ENCODE measurements at regions not wholly inside any gene's neighbourhood (a gene's known extent, or its start where the extent isn't known, plus 50 kb on each side); places are given as distances from the start of the nearest gene placed in this dataset.
"Not testable (repeated sequence)": the region's sequence is repeated elsewhere in the genome, so short reads cannot be mapped to it uniquely, and the experiment has no call there.

- H3K4me1 Mint-ChIP-seq (ENCODE audit: low read depth), result no peaks in the 10 kb centered on the region
- H3K27ac Mint-ChIP-seq, result no peak overlapping the region
- H3K36me3 Mint-ChIP-seq (ENCODE audit: low read depth), result no peaks in the 10 kb centered on the region
- no peak for DNase-seq (ENCODE audit: low spot score)
- H3K4me3 Mint-ChIP-seq, result no peak overlapping the region
- no peaks in the 10 kb centered on the region for H3K9me3 Mint-ChIP-seq
- peaks cover 9% of the 10 kb centered on the region for H3K27me3 Mint-ChIP-seq (ENCODE audit: low read depth)
These were observed 165.5 kb downstream of the LACC1 start for GRCh38 chr13:44045180-44045562.

- H3K4me3 Mint-ChIP-seq, result no peak overlapping the region
- no peaks in the 10 kb centered on the region for H3K36me3 Mint-ChIP-seq (ENCODE audit: low read depth)
- DNase-seq (ENCODE audit: low spot score), result no peak
- H3K9me3 Mint-ChIP-seq, result no peaks in the 10 kb centered on the region
- no peak overlapping the region for H3K27ac Mint-ChIP-seq
- H3K27me3 Mint-ChIP-seq (ENCODE audit: low read depth), result peaks cover 9% of the 10 kb centered on the region
- no peaks in the 10 kb centered on the region for H3K4me1 Mint-ChIP-seq (ENCODE audit: low read depth)
These were observed 166.7 kb downstream of the LACC1 start for GRCh38 chr13:44046428-44046827.

- DNase-seq (ENCODE audit: low spot score), result no peak
- no peaks in the 10 kb centered on the region for H3K9me3 Mint-ChIP-seq
- no peak overlapping the region for H3K27ac Mint-ChIP-seq
- peaks cover 13% of the 10 kb centered on the region for H3K27me3 Mint-ChIP-seq (ENCODE audit: low read depth)
- H3K4me3 Mint-ChIP-seq, result no peak overlapping the region
- H3K4me1 Mint-ChIP-seq (ENCODE audit: low read depth), result no peaks in the 10 kb centered on the region
- no peaks in the 10 kb centered on the region for H3K36me3 Mint-ChIP-seq (ENCODE audit: low read depth)
These were observed 168.6 kb downstream of the LACC1 start for GRCh38 chr13:44048326-44048725.

- Mint-ChIP-seq H3K9me3 (no peaks in the 10 kb centered on the region), H3K27me3 (ENCODE audit: low read depth) (peaks cover 19% of the 10 kb centered on the region)
- DNase-seq (ENCODE audit: low spot score), result no peak
These were observed 169.6 kb downstream of the LACC1 start for GRCh38 chr13:44049081-44049945.

GRCh38 chr13:44050450-44051063 lies 170.9 kb downstream of the LACC1 start:
- no peak for DNase-seq (ENCODE audit: low spot score)
- Mint-ChIP-seq H3K4me3 (no peak overlapping the region), H3K9me3 (no peaks in the 10 kb centered on the region), H3K27ac (no peak overlapping the region), H3K36me3 (ENCODE audit: low read depth) (no peaks in the 10 kb centered on the region), H3K4me1 (ENCODE audit: low read depth) (no peaks in the 10 kb centered on the region), H3K27me3 (ENCODE audit: low read depth) (peaks cover 20% of the 10 kb centered on the region)

More at GRCh38 chr13:44049081-44049945, 169.6 kb downstream of the LACC1 start:
- H3K27ac Mint-ChIP-seq, result no peak overlapping the region
- H3K36me3 Mint-ChIP-seq (ENCODE audit: low read depth), result no peaks in the 10 kb centered on the region
- no peak overlapping the region for H3K4me3 Mint-ChIP-seq
- H3K4me1 Mint-ChIP-seq (ENCODE audit: low read depth), result no peaks in the 10 kb centered on the region

GRCh38 chr13:44051405-44051804 lies 171.7 kb downstream of the LACC1 start:
- Mint-ChIP-seq H3K9me3 (no peaks in the 10 kb centered on the region), H3K27me3 (ENCODE audit: low read depth) (peaks cover 23% of the 10 kb centered on the region), H3K36me3 (ENCODE audit: low read depth) (no peaks in the 10 kb centered on the region), H3K27ac (no peak overlapping the region), H3K4me3 (no peak overlapping the region), H3K4me1 (ENCODE audit: low read depth) (no peaks in the 10 kb centered on the region)
- DNase-seq (ENCODE audit: low spot score), result no peak

GRCh38 chr13:44051918-44052675 lies 172.4 kb downstream of the LACC1 start:
- no peak overlapping the region for H3K4me3 Mint-ChIP-seq
- no peaks in the 10 kb centered on the region for H3K4me1 Mint-ChIP-seq (ENCODE audit: low read depth)
- no peaks in the 10 kb centered on the region for H3K9me3 Mint-ChIP-seq
- DNase-seq (ENCODE audit: low spot score), result no peak
- H3K27me3 Mint-ChIP-seq (ENCODE audit: low read depth), result peaks cover 22% of the 10 kb centered on the region
- no peaks in the 10 kb centered on the region for H3K36me3 Mint-ChIP-seq (ENCODE audit: low read depth)
- no peak overlapping the region for H3K27ac Mint-ChIP-seq

- H3K9me3 Mint-ChIP-seq, result no peaks in the 10 kb centered on the region
- no peak overlapping the region for H3K27ac Mint-ChIP-seq
- no peak overlapping the region for H3K4me3 Mint-ChIP-seq
- peaks cover 20% of the 10 kb centered on the region for H3K27me3 Mint-ChIP-seq (ENCODE audit: low read depth)
- H3K36me3 Mint-ChIP-seq (ENCODE audit: low read depth), result no peaks in the 10 kb centered on the region
- no peak for DNase-seq (ENCODE audit: low spot score)
- H3K4me1 Mint-ChIP-seq (ENCODE audit: low read depth), result no peaks in the 10 kb centered on the region
These were observed 173.1 kb downstream of the LACC1 start for GRCh38 chr13:44052780-44053184.

GRCh38 chr13:44053208-44053607 lies 173.5 kb downstream of the LACC1 start:
- no peak overlapping the region for H3K27ac Mint-ChIP-seq
- DNase-seq (ENCODE audit: low spot score), result no peak
- H3K27me3 Mint-ChIP-seq (ENCODE audit: low read depth), result peaks cover 19% of the 10 kb centered on the region
- no peak overlapping the region for H3K4me3 Mint-ChIP-seq
- H3K36me3 Mint-ChIP-seq (ENCODE audit: low read depth), result no peaks in the 10 kb centered on the region
- no peaks in the 10 kb centered on the region for H3K9me3 Mint-ChIP-seq
- H3K4me1 Mint-ChIP-seq (ENCODE audit: low read depth), result no peaks in the 10 kb centered on the region

GRCh38 chr13:44054525-44054924 lies 174.8 kb downstream of the LACC1 start:
- no peak overlapping the region for H3K27ac Mint-ChIP-seq
- no peak overlapping the region for H3K4me3 Mint-ChIP-seq
- no peaks in the 10 kb centered on the region for H3K36me3 Mint-ChIP-seq (ENCODE audit: low read depth)
- no peak for DNase-seq (ENCODE audit: low spot score)
- peaks cover 19% of the 10 kb centered on the region for H3K27me3 Mint-ChIP-seq (ENCODE audit: low read depth)
- no peaks in the 10 kb centered on the region for H3K4me1 Mint-ChIP-seq (ENCODE audit: low read depth)
- H3K9me3 Mint-ChIP-seq, result no peaks in the 10 kb centered on the region

GRCh38 chr13:44055681-44056080 lies 176.0 kb downstream of the LACC1 start:
- H3K4me3 Mint-ChIP-seq; H3K27ac Mint-ChIP-seq; DNase-seq (ENCODE audit: low spot score); H3K36me3 Mint-ChIP-seq (ENCODE audit: low read depth); H3K9me3 Mint-ChIP-seq; H3K4me1 Mint-ChIP-seq (ENCODE audit: low read depth): not testable (repeated sequence)
- peaks cover 19% of the 10 kb centered on the region for H3K27me3 Mint-ChIP-seq (ENCODE audit: low read depth)

- H3K9me3 Mint-ChIP-seq, result no peaks in the 10 kb centered on the region
- H3K27ac Mint-ChIP-seq, result no peak overlapping the region
- H3K27me3 Mint-ChIP-seq (ENCODE audit: low read depth), result peaks cover 15% of the 10 kb centered on the region
- DNase-seq (ENCODE audit: low spot score), result no peak
- H3K36me3 Mint-ChIP-seq (ENCODE audit: low read depth), result no peaks in the 10 kb centered on the region
- no peaks in the 10 kb centered on the region for H3K4me1 Mint-ChIP-seq (ENCODE audit: low read depth)
- no peak overlapping the region for H3K4me3 Mint-ChIP-seq
These were observed 178.4 kb downstream of the LACC1 start for GRCh38 chr13:44058067-44058466.

- no peaks in the 10 kb centered on the region for H3K4me1 Mint-ChIP-seq (ENCODE audit: low read depth)
- no peak overlapping the region for H3K4me3 Mint-ChIP-seq
- H3K36me3 Mint-ChIP-seq (ENCODE audit: low read depth), result no peaks in the 10 kb centered on the region
- no peaks in the 10 kb centered on the region for H3K9me3 Mint-ChIP-seq
- H3K27me3 Mint-ChIP-seq (ENCODE audit: low read depth), result peaks cover 12% of the 10 kb centered on the region
- no peak overlapping the region for H3K27ac Mint-ChIP-seq
- no peak for DNase-seq (ENCODE audit: low spot score)
These were observed 179.0 kb downstream of the LACC1 start for GRCh38 chr13:44058624-44059215.

GRCh38 chr13:44061876-44062275 lies 182.2 kb downstream of the LACC1 start:
- DNase-seq (ENCODE audit: low spot score), result no peak
- Mint-ChIP-seq H3K27ac (no peak overlapping the region), H3K27me3 (ENCODE audit: low read depth) (peaks cover 5% of the 10 kb centered on the region), H3K4me3 (no peak overlapping the region), H3K36me3 (ENCODE audit: low read depth) (no peaks in the 10 kb centered on the region), H3K4me1 (ENCODE audit: low read depth) (no peaks in the 10 kb centered on the region), H3K9me3 (no peaks in the 10 kb centered on the region)

All from T-helper 2 cell treated with Interferon-gamma antibody and Interleukin-4, amounts not matched to agents 5 μg/mL and 100 μg/mL, for 36 hours (primary cell).